Activated naive CD8-positive, alpha-beta T cell treated with anti-CD3 and anti-CD28 coated beads, Interleukin-2, amount 50 U/mL, for 24 hours (primary cell): ENCODE measurements at regions not wholly inside any gene's neighbourhood (a gene's known extent, or its start where the extent isn't known, plus 50 kb on each side); places are given as distances from the start of the nearest gene placed in this dataset.
"Not testable (repeated sequence)": the region's sequence is repeated elsewhere in the genome, so short reads cannot be mapped to it uniquely, and the experiment has no call there.

Source experiments
- ATAC-seq: fragments of 150-1000 bp; cut with Tn5 transposase; one replicate; pipeline ENCODE4 v1.10.0; 2021
- DNase-seq: peaks from one replicate; pipeline ENCODE4 v3.0.0; 2021
- H3K27ac Mint-ChIP-seq: one replicate; pipeline ENCODE4 v1.8.0; 2021; ENCODE audit warnings: mild to moderate bottlenecking, mixed read lengths
- H3K27me3 Mint-ChIP-seq: one replicate; pipeline ENCODE4 v1.8.0; 2021; ENCODE audit warnings: mixed read lengths
- H3K36me3 Mint-ChIP-seq: one replicate; pipeline ENCODE4 v1.8.0; 2021; ENCODE audit warnings: low read depth, mixed read lengths
- H3K4me1 Mint-ChIP-seq: one replicate; pipeline ENCODE4 v1.8.0; 2021; ENCODE audit warnings: mixed read lengths
- H3K4me3 Mint-ChIP-seq: one replicate; pipeline ENCODE4 v1.8.0; 2021; ENCODE audit warnings: mild to moderate bottlenecking, moderate library complexity, mixed read lengths
- H3K9me3 Mint-ChIP-seq: one replicate; pipeline ENCODE4 v1.8.0; 2021; ENCODE audit warnings: mixed read lengths

DNA sequence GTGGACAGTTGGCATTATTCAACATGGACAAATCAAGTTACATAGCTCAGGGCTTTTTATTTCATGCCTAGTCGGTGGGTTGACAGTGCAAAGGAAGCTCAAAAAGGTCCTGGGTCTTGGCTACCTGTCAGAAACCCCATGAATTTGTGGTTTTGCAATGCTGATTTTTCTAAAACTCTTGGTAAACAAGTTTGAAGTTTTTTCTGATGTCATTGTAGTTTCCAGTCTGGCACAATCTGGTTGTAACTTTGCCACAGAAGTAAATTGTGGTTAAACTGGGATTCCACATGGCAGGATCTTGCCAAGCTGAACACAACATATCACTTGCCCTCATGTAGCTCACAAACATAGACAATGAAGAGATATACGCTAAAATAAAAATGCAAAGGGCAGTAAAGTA, 100.8 kb downstream of the EHF start:
- DNase-seq (no peak), ATAC-seq (no peak)
- Mint-ChIP-seq H3K36me3 (no peaks in the 10 kb centered on the region), H3K27ac (no peak overlapping the region), H3K9me3 (peaks cover 19% of the 10 kb centered on the region), H3K4me1 (no peaks in the 10 kb centered on the region), H3K27me3 (peaks cover 6% of the 10 kb centered on the region), H3K4me3 (no peak overlapping the region)

DNA sequence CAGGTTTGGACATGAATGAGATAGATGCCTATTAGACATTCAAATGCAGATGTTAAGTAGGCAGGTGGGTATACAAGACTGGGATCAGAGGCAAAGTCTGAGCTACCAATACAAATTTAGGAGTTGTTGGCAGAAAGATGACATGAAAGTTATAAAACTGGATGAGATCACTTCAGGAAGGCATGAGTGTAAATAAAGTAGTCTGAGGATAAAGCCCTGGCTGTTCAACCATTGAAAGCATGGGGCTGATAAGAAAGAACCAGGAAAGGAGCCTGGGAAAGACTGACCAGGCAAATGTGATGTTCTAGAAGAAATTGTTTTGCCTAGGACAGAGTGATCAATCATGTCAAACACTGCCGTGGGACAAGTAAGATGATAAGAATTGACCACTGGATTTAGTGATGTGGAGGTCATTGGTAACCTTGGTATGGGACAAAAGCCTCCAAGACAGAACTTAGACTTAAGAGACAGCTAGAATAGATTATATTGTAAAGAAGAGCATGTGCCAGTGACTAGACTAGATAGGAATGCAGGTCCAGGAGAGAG, 98.5 kb downstream of the EHF start:
- no peak for DNase-seq
- ATAC-seq = no peak
- Mint-ChIP-seq H3K9me3 (peaks cover 15% of the 10 kb centered on the region), H3K27ac (no peak overlapping the region), H3K4me3 (no peak overlapping the region), H3K27me3 (peaks cover 6% of the 10 kb centered on the region), H3K36me3 (no peaks in the 10 kb centered on the region), H3K4me1 (no peaks in the 10 kb centered on the region)

DNA sequence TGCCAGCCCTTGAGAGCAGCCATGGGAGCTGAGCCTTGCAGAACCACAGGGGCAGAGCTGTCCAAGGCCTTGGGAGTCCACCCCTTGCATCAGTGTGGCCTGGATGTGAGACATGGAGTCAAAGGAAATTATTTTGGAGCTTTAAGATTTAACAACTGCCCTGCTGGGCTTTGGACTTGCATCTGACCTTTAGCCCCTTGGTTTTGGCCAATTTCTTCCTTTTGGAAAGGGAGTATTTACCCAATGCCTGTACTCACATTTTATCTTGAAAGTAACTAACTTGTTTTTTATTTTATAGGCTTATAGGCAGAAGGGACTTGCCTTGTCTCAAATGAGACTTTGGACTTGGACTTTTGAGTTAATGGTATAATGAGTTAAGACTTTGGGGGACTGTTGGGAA, 92.7 kb downstream of the EHF start:
- not testable (repeated sequence) for ATAC-seq, DNase-seq, H3K4me1 Mint-ChIP-seq, H3K4me3 Mint-ChIP-seq, H3K36me3 Mint-ChIP-seq, H3K27ac Mint-ChIP-seq, H3K27me3 Mint-ChIP-seq
- peaks cover 21% of the 10 kb centered on the region for H3K9me3 Mint-ChIP-seq
